ENCODE measurements at regions not wholly inside any gene's neighbourhood (a gene's known extent, or its start where the extent isn't known, plus 50 kb on each side); places are given as distances from the start of the nearest gene placed in this dataset.
A peak's percentile ranks its signal among the peaks of the same experiment; 100 is the strongest.

DNA sequence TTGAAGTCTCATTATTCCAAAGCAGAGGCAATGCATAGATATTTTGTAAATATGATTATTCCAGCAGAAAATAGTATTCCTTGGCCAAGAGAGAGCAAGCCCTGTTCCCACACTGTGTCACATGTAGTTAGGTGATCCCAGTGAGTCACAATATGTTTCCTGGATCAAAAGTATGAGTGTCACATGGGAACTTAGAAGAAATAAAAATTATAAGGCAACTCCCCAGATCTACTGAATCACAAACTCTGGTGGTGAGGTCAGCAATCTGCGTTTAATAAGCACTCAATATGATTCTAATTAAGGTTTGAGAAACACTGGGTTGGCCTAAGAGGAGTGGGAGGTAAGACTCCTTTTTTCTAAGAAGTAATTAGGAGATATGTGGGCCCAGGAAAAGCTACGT is 1504.5 kb upstream of the PCDH20 start:
- no peak overlapping the region for H3K4me3 ChIP-seq (ENCODE audit: insufficient read depth, low read length, poor library complexity, severe bottlenecking)
- TF ChIP-seq, protein P1, sequence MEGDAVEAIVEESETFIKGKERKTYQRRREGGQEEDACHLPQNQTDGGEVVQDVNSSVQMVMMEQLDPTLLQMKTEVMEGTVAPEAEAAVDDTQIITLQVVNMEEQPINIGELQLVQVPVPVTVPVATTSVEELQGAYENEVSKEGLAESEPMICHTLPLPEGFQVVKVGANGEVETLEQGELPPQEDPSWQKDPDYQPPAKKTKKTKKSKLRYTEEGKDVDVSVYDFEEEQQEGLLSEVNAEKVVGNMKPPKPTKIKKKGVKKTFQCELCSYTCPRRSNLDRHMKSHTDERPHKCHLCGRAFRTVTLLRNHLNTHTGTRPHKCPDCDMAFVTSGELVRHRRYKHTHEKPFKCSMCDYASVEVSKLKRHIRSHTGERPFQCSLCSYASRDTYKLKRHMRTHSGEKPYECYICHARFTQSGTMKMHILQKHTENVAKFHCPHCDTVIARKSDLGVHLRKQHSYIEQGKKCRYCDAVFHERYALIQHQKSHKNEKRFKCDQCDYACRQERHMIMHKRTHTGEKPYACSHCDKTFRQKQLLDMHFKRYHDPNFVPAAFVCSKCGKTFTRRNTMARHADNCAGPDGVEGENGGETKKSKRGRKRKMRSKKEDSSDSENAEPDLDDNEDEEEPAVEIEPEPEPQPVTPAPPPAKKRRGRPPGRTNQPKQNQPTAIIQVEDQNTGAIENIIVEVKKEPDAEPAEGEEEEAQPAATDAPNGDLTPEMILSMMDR (IDR thresholded peaks at IDR 0.05; ENCODE audit: insufficient read depth, low read length, poor library complexity, severe bottlenecking): no peak
- no peak for TF ChIP-seq EZH2phosphoT487 (conservative IDR thresholded peaks at IDR 0.05; ENCODE audit: low read length)
- no peaks in the 10 kb centered on the region for H3K79me2 ChIP-seq (ENCODE audit: insufficient read depth, low read length)
- H3K27me3 ChIP-seq (ENCODE audit: low read length): no peaks in the 10 kb centered on the region
- H3F3A ChIP-seq (ENCODE audit: insufficient read depth): no peaks in the 10 kb centered on the region
- H4K20me1 ChIP-seq (ENCODE audit: low read depth, low read length): no peaks in the 10 kb centered on the region
- no peak overlapping the region for H3K4me2 ChIP-seq (ENCODE audit: low read depth, low read length, poor library complexity, severe bottlenecking)
- H3K27ac ChIP-seq (ENCODE audit: low read depth, low read length): no peak overlapping the region
- no peak overlapping the region for H3K9ac ChIP-seq (ENCODE audit: low read length)
- no peaks in the 10 kb centered on the region for H3K9me3 ChIP-seq (ENCODE audit: insufficient read depth, low read length)
- H2AFZ ChIP-seq (ENCODE audit: low read depth, low read length, severe bottlenecking): no peak overlapping the region
- H3K9me2 ChIP-seq (replicated peaks; ENCODE audit: insufficient read depth, low read length): no peaks in the 10 kb centered on the region
- no peaks in the 10 kb centered on the region for H3K36me3 ChIP-seq (ENCODE audit: low read length)

DNA sequence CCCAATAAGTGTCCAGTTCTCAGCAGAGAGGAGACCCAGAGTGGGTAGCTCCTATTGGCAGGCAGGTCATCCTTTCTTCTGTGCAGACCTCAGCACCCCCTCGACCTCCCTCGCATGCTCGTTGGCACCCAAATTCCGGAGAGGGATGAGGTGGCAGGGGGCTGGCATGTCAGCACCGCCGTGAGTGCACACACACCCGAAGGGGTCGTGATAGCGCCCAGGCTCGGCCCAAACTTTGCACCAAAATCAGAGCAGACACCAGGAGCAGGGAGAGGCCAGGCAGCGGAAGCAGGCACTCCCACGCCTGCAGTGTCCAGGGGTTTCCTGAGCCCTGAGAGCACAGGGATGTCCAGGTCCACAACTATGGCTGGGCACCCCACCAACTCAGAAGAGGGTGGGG is 1503.8 kb upstream of the PCDH20 start:
- Histone ChIP-seq H3K4me2 (ENCODE audit: low read depth, low read length, poor library complexity, severe bottlenecking) (no peak overlapping the region), H4K20me1 (ENCODE audit: low read depth, low read length) (no peaks in the 10 kb centered on the region), H3K36me3 (ENCODE audit: low read length) (no peaks in the 10 kb centered on the region), H3K27ac (ENCODE audit: low read depth, low read length) (no peak overlapping the region), H3K4me3 (ENCODE audit: insufficient read depth, low read length, poor library complexity, severe bottlenecking) (no peak overlapping the region), H3K79me2 (ENCODE audit: insufficient read depth, low read length) (no peaks in the 10 kb centered on the region), H3K27me3 (ENCODE audit: low read length) (no peaks in the 10 kb centered on the region), H3K9ac (ENCODE audit: low read length) (no peak overlapping the region), H3K9me3 (ENCODE audit: insufficient read depth, low read length) (no peaks in the 10 kb centered on the region), H2AFZ (ENCODE audit: low read depth, low read length, severe bottlenecking) (no peak overlapping the region), H3F3A (ENCODE audit: insufficient read depth) (no peaks in the 10 kb centered on the region), H3K9me2 (replicated peaks; ENCODE audit: insufficient read depth, low read length) (no peaks in the 10 kb centered on the region)
- TF ChIP-seq, protein P1 (IDR thresholded peaks at IDR 0.05; ENCODE audit: insufficient read depth, low read length, poor library complexity, severe bottlenecking): no peak
- TF ChIP-seq EZH2phosphoT487 (conservative IDR thresholded peaks at IDR 0.05; ENCODE audit: low read length): no peak

DNA sequence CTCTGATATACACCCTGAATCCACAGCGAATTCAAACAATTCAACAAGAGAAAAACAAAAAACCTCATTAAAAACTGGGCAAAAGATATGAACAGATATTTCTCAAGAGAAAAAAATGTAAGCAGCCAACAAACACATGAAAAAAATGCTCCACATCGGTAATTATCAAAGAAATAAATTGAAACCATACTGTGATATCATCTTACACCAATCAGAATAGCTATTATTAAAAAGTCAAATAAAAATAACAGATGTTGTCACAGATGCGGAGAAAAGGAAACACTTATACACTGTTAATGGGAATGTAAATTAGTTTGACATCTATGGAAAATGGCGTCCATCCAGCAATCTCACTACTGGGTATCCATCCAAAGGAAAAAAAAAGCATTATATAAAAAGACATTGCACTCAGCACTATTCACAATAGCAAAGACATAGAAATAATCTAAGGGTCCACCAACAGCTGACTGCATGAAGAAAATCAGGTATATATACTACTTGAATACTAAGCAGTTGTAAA is 1495.0 kb upstream of the PCDH20 start:
- no peaks in the 10 kb centered on the region for H4K20me1 ChIP-seq (ENCODE audit: low read depth, low read length)
- H2AFZ ChIP-seq (ENCODE audit: low read depth, low read length, severe bottlenecking): peak overlapping the region; percentile 50
- H3K9ac ChIP-seq (ENCODE audit: low read length): no peak overlapping the region
- TF ChIP-seq, protein P1 (IDR thresholded peaks at IDR 0.05; ENCODE audit: insufficient read depth, low read length, poor library complexity, severe bottlenecking): no peak
- H3K4me3 ChIP-seq (ENCODE audit: insufficient read depth, low read length, poor library complexity, severe bottlenecking): no peak overlapping the region
- no peaks in the 10 kb centered on the region for H3K79me2 ChIP-seq (ENCODE audit: insufficient read depth, low read length)
- no peak overlapping the region for H3K4me2 ChIP-seq (ENCODE audit: low read depth, low read length, poor library complexity, severe bottlenecking)
- H3F3A ChIP-seq (ENCODE audit: insufficient read depth): no peaks in the 10 kb centered on the region
- H3K27ac ChIP-seq (ENCODE audit: low read depth, low read length): no peak overlapping the region
- no peaks in the 10 kb centered on the region for H3K9me3 ChIP-seq (ENCODE audit: insufficient read depth, low read length)
- no peaks in the 10 kb centered on the region for H3K27me3 ChIP-seq (ENCODE audit: low read length)
- H3K36me3 ChIP-seq (ENCODE audit: low read length): no peaks in the 10 kb centered on the region
- no peaks in the 10 kb centered on the region for H3K9me2 ChIP-seq (replicated peaks; ENCODE audit: insufficient read depth, low read length)

Data from SU-DHL-6 (cell line).